PC-9 (cell line): ENCODE measurements at regions not wholly inside any gene's neighbourhood (a gene's known extent, or its start where the extent isn't known, plus 50 kb on each side); places are given as distances from the start of the nearest gene placed in this dataset.

Source experiments
- EZH2 ChIP-seq: fragments of 200-600 bp; sonication (generic); IDR thresholded peaks from 2 replicates; pipeline ENCODE4 v1.8.0; 2017; ENCODE audit warnings: antibody characterized with exemption, low read depth
- TF ChIP-seq, protein P1 (sequence below): fragments of 200-600 bp; sonication (generic); conservative IDR thresholded peaks from 2 replicates; pipeline ENCODE4 v1.6.1; 2017; ENCODE audit warnings: mixed run types, antibody characterized with exemption, mild to moderate bottlenecking, moderate library complexity

DNA sequence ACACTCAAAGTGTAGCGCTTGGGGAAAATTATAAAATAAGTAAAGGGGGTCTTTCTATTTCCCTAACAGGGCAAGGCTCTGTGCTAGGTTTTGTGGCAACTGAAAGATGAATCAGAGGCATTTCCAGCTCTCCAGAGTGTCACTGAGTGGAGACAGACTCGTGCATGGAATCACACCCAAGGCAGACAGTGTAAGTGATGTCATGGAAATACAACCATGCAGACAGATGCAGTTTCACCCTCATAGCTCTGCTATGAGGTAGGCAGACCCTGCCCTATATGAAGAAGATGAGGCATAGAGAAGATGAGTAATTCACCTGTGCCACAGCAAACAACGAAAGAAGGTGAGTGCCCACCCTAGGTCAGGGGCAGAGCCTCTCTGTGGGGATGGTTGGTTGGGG is 57.2 kb upstream of the PITRM1 start:
- TF ChIP-seq, protein P1, sequence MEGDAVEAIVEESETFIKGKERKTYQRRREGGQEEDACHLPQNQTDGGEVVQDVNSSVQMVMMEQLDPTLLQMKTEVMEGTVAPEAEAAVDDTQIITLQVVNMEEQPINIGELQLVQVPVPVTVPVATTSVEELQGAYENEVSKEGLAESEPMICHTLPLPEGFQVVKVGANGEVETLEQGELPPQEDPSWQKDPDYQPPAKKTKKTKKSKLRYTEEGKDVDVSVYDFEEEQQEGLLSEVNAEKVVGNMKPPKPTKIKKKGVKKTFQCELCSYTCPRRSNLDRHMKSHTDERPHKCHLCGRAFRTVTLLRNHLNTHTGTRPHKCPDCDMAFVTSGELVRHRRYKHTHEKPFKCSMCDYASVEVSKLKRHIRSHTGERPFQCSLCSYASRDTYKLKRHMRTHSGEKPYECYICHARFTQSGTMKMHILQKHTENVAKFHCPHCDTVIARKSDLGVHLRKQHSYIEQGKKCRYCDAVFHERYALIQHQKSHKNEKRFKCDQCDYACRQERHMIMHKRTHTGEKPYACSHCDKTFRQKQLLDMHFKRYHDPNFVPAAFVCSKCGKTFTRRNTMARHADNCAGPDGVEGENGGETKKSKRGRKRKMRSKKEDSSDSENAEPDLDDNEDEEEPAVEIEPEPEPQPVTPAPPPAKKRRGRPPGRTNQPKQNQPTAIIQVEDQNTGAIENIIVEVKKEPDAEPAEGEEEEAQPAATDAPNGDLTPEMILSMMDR, result no peak
- no peak for TF ChIP-seq EZH2
